Bronchial epithelial cell (primary cell): ENCODE measurements at regions not wholly inside any gene's neighbourhood (a gene's known extent, or its start where the extent isn't known, plus 50 kb on each side); places are given as distances from the start of the nearest gene placed in this dataset.
"Not testable (repeated sequence)": the region's sequence is repeated elsewhere in the genome, so short reads cannot be mapped to it uniquely, and the experiment has no call there.

Experiments
- DNase-seq: peaks from one replicate; pipeline ENCODE4 v3.0.0-alpha.2; 2010; ENCODE audit warnings: low read depth
- FAIRE-seq: peaks from 2 replicates; lab custom pipeline; 2011; peaks lifted over from hg19 to GRCh38; lab: Jason Lieb, UNC
- H3K27me3 ChIP-seq: 2 replicates; pipeline ENCODE4 v1.5.1; 2011; ENCODE audit warnings: low read length; ENCODE audit not compliant: control insufficient read depth, insufficient read depth
- H3K36me3 ChIP-seq: 2 replicates; pipeline ENCODE4 v1.5.1; 2011; ENCODE audit warnings: low read length; ENCODE audit not compliant: control insufficient read depth, insufficient read depth
- H3K4me3 ChIP-seq: 2 replicates; pipeline ENCODE4 v1.5.1; 2011; ENCODE audit warnings: mild to moderate bottlenecking, low read depth, low read length, control low read depth
- TF ChIP-seq, protein P1 (sequence below): IDR thresholded peaks from 2 replicates; pipeline ENCODE4 v1.5.1; 2011; ENCODE audit warnings: mild to moderate bottlenecking, moderate library complexity, low read length, control low read depth, inconsistent platforms; ENCODE audit not compliant: insufficient read depth, severe bottlenecking

DNA sequence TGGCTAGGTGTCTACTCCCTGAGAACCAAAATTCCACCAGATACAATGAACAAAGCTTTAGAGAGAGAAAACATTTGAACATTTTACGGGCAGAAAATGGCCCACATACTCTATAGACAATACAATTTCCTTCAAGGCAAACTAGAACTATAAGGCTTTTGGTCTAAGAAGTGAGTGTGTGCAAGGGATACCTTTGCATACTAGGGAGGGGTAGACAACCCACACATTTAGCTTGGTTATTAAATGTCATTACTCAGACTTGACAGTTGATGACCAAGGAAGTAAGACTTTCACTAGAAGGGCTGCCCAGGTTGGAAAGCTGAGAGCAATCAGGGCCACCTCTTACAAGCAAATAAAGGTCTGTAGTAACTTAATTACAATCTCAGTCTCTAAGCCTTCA, 64.0 kb upstream of the PLEKHM1 start:
- DNase-seq, H3K36me3 ChIP-seq, H3K4me3 ChIP-seq, H3K27me3 ChIP-seq, FAIRE-seq: not testable (repeated sequence)

DNA sequence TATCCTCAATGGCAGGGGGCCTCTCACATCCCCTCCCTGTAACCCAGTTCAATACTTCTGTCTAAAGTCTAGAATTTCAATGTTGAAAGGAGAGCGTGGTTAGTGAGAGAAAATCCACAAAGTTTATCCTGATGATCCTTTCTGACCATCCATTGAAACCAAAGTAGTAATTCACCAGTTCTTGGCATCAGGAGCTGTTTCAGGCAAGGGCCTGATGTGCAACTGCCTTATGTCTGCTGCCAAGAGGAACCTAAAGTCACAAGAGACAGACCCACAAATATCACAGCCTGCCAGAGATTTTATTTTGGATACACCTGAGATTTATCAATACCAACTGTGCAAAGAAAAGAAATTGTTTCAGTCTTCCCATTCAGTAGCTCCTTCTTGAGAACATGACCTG, 68.3 kb upstream of the PLEKHM1 start:
- not testable (repeated sequence) for H3K4me3 ChIP-seq, H3K27me3 ChIP-seq, H3K36me3 ChIP-seq, FAIRE-seq, DNase-seq

DNA sequence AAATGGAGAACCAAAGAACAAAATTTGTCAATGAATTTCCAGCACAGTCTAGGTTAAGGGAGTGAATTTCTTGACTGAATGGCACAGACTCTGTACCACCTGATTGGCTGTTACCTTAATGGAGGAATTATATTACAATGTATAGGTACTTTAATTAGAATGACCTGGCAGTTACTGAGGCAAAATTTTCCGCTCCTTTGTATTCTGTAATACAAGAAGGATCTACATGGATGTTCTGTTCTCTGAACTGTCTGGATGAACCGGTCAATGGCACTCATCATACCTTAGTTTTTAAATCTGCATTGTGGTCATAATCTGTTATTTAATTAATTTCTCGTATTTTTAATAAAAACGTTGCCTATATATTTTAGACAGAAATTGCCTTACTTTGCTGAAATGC, 72.3 kb upstream of the PLEKHM1 start:
- FAIRE-seq, H3K4me3 ChIP-seq, DNase-seq, H3K36me3 ChIP-seq, H3K27me3 ChIP-seq: not testable (repeated sequence)

DNA sequence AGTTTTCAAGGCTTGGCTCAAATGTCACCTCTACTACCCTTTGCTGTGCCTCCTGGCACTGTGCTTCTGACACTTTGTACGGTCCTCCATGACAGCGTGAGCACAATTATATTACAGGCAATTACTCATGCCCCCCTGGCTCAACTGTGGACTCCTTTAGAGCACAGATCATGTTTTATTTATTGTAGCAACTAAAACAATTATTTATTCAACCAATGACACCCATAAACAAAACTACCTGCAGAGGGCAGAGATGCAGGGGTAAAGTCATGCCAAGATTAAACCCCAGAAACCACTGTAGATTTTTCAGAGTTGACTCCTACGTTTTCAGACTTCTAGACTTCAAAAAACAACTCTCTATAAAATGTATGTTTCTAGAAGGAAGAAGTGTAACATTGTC, 72.8 kb upstream of the PLEKHM1 start:
- not testable (repeated sequence) for FAIRE-seq, H3K27me3 ChIP-seq, H3K36me3 ChIP-seq, DNase-seq, H3K4me3 ChIP-seq

DNA sequence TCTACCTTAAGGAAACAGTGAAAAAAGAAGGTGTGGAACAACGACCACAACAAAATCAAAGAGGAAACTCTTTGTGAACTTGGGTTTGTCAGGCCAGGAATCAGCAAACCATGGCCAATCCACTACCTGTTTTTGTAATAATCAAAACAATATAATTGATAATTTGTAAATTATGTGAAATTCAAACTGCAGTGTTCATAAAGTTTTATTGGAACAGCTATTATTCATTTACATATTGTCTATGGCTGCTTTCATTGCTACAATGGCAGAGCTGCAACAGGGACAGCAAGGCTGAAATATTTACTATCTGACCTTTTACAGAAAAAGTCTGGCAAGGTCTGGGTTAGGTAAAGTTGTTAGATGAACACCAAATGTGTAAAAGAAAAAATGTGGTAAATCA, 77.8 kb upstream of the PLEKHM1 start:
- not testable (repeated sequence) for H3K36me3 ChIP-seq, H3K27me3 ChIP-seq, FAIRE-seq, H3K4me3 ChIP-seq, DNase-seq

DNA sequence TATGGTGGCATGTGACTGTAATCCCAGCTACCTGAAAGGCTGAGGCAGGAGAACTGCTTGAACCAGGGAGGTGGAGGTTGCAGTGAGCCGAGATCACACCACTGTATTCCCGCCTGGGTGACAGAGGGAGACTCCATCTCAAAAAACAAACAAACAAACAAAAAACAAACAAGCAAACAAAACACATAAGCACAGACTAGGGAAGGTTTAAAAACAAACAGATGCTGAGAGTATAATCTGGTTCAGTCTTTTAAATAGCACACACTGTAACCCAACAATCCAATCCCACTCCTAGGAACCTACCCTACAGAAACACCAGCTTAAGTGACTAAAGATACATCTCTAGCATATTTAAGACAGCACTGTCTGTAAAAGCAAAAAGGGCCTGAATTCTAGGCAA, 82.8 kb upstream of the PLEKHM1 start:
- not testable (repeated sequence) for H3K36me3 ChIP-seq, H3K27me3 ChIP-seq, DNase-seq, FAIRE-seq, H3K4me3 ChIP-seq

DNA sequence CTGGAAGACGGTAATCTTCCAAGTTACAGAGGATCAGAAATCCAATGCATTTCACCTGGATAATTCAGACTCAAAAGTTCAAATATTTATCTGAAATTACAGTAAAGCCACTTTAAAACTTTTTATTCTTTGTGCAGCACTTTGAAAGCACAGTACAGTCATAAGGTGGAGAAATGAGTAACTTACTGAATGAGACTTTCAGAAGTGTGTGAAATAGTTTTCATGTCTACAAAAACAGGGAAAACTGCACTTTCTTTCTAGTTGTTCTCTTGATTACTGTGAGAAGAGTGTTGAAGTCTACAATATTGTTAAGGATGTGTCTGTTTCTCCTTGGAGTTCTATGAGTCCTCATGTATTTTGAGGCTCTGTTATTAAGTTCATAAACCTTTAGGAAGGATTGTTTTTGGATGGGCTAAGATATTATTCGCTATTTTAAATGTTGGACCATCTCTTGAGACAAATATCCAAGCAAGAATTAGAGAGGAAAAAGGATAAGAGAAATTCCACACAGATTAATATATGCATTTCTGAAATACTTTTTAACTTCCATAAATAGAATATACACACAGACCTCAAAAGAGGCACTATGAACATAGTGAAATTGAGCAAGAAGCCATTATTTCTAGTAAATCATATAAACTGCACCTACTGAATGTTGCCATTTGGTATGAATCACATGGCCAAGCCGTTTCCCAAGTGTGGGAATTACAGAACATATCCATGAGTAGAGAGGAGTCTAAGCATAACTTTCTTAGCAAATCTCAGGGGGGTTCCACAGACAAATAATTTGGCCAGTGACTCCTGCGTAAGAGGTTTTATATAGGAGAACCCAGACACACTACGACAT, 83.6 kb upstream of the PLEKHM1 start:
- no peak for FAIRE-seq
- TF ChIP-seq, protein P1, sequence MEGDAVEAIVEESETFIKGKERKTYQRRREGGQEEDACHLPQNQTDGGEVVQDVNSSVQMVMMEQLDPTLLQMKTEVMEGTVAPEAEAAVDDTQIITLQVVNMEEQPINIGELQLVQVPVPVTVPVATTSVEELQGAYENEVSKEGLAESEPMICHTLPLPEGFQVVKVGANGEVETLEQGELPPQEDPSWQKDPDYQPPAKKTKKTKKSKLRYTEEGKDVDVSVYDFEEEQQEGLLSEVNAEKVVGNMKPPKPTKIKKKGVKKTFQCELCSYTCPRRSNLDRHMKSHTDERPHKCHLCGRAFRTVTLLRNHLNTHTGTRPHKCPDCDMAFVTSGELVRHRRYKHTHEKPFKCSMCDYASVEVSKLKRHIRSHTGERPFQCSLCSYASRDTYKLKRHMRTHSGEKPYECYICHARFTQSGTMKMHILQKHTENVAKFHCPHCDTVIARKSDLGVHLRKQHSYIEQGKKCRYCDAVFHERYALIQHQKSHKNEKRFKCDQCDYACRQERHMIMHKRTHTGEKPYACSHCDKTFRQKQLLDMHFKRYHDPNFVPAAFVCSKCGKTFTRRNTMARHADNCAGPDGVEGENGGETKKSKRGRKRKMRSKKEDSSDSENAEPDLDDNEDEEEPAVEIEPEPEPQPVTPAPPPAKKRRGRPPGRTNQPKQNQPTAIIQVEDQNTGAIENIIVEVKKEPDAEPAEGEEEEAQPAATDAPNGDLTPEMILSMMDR = no peak
- H3K4me3 ChIP-seq = no peak overlapping the region
- H3K36me3 ChIP-seq = no peaks in the 10 kb centered on the region
- H3K27me3 ChIP-seq = no peaks in the 10 kb centered on the region
- no peak for DNase-seq

DNA sequence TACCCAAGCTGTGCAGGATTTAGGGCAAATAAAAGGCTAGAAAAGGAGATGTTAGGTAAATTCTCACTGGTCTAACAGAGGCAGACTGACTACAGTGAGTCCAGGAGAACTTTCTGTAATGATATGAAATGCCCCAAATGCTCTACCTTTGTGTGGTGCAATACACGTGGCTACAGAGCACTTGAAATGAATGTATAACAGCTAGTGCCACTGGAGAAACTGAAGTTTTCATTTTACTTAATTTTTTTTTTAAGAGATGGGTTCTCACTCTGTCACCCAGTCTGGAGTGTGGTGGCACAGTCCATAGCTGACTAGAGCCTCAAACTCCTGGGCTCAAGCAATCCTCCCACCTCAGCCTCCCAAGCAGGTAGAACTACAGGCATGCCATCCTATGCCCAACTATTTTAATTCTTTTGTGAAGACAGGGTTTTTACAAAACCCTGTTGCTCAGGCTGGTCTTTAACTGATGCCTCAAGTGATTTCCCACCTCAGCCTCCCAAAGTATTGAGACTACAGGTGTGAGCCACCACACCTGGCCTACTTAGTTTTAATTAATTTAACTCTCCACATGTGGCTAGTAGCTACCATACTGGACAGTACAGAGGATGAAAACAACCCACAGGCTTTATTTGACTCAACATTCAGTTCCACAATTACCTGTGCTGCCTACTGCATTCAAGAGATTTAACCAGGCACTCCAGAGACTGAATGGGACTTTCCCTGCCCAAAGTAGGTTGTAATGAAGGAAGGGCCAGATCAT, 84.8 kb upstream of the PLEKHM1 start:
- H3K4me3 ChIP-seq = no peak overlapping the region
- TF ChIP-seq, protein P1 = no peak
- H3K27me3 ChIP-seq = no peaks in the 10 kb centered on the region
- DNase-seq (no peak), FAIRE-seq (no peak)
- H3K36me3 ChIP-seq = no peaks in the 10 kb centered on the region

DNA sequence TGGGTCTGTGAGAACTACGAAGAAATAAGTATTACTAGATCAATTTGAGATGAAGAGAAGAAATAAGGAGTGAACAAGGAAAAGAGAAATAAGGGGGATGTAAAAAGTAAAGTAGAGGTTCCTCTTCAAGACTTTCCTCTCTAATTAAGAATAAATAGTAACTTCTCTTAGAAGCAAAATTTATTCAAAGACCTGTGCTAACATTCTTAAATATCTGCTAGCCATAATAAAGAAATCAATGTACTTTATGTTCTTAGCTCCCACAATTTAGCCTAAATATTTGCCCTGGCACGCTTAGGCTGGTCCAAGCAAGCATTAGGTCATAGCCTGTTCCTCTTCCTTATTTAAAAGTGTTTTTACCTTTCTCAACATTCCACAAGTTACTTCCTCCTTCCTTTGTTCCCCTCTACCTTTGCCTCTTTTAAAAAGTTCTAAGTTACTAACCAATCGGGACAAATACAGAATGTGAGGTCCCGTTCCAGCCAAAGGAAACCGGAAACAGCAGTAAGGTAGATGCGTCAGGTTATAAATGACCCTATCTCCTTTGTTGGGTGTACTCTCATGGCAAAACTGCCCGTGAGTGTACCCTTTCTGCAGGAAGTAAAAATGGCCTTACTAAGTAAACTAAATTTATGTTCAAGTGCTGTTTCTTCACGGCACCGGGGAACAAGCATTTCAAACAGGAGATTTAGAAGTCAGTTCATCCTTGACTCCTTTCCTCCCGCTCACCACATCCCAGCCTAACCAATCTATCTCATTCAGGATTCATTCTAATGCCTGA, 86.2 kb upstream of the PLEKHM1 start:
- FAIRE-seq = not testable (repeated sequence)

More for the DNA sequence above, 86.2 kb upstream of the PLEKHM1 start:
- DNase-seq = peak; percentile 81
- H3K36me3 ChIP-seq, H3K4me3 ChIP-seq, H3K27me3 ChIP-seq: not testable (repeated sequence)
